ENCODE measurements at regions not wholly inside any gene's neighbourhood (a gene's known extent, or its start where the extent isn't known, plus 50 kb on each side); places are given as distances from the start of the nearest gene placed in this dataset.

DNA sequence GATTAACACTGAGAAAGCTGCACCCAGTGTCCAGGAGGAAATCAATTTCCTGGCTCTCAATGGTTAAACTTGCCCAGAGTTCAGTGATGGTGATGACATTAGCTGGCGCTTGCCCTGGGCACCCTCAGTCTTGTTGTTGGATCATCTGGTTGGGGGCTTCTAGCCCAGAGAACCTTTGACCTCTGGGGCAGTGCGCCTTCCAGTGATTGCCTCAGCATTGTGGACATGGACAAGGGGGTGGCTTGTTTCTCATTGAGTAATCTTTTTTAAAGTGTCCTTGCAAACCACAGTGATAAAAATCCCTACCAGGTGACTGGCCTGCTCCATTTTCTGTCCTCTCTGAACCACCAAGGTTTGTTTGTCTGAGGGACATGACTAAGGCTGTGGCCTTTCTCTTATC is 95.6 kb upstream of the USP9Y start:
- TF ChIP-seq, protein P1, sequence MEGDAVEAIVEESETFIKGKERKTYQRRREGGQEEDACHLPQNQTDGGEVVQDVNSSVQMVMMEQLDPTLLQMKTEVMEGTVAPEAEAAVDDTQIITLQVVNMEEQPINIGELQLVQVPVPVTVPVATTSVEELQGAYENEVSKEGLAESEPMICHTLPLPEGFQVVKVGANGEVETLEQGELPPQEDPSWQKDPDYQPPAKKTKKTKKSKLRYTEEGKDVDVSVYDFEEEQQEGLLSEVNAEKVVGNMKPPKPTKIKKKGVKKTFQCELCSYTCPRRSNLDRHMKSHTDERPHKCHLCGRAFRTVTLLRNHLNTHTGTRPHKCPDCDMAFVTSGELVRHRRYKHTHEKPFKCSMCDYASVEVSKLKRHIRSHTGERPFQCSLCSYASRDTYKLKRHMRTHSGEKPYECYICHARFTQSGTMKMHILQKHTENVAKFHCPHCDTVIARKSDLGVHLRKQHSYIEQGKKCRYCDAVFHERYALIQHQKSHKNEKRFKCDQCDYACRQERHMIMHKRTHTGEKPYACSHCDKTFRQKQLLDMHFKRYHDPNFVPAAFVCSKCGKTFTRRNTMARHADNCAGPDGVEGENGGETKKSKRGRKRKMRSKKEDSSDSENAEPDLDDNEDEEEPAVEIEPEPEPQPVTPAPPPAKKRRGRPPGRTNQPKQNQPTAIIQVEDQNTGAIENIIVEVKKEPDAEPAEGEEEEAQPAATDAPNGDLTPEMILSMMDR (IDR thresholded peaks at IDR 0.05) = no peak
- TF ChIP-seq POLR2AphosphoS5 (IDR thresholded peaks at IDR 0.05) (no peak), EP300 (IDR thresholded peaks at IDR 0.05) (no peak), POLR2A (IDR thresholded peaks at IDR 0.05) (no peak)
